Stomach (tissue), 8 donors: ENCODE measurements at regions not wholly inside any gene's neighbourhood (a gene's known extent, or its start where the extent isn't known, plus 50 kb on each side); places are given as distances from the start of the nearest gene placed in this dataset.

Experiments
- DNase-seq, 2 donors: peaks; one replicate each; pipeline versions ENCODE4 v3.0.0 to v3.0.0-alpha.2; 2013 to 2019
- H3K27ac ChIP-seq, 5 donors: fragments of 200-600 bp in 4 of 5; sonication (generic) in 4 of 5; one replicate each; pipeline ENCODE4 v1.5.1; 2013 to 2019; ENCODE audit warnings: mild to moderate bottlenecking in 1 of 5, moderate library complexity in 1 of 5
- H3K27me3 ChIP-seq, 3 donors: fragments of 200-600 bp; sonication (generic); one replicate each; pipeline ENCODE4 v1.5.1; 2017 to 2019; ENCODE audit warnings: mixed run types in 1 of 3
- H3K36me3 ChIP-seq, 4 donors: fragments of 200-600 bp; sonication (generic); 1 replicate in 3 of 4; 2 replicates in 1 of 4; pipeline ENCODE4 v1.5.1; 2016 to 2019
- H3K4me1 ChIP-seq, 4 donors: fragments of 200-600 bp; sonication (generic); one replicate each; pipeline ENCODE4 v1.5.1; 2016 to 2019
- H3K4me3 ChIP-seq, 4 donors: fragments of 200-600 bp; sonication (generic) in 3 of 4; one replicate each; pipeline ENCODE4 v1.5.1; 2016 to 2019; ENCODE audit warnings: mild to moderate bottlenecking in 1 of 4
- H3K9me3 ChIP-seq, 4 donors: fragments of 200-600 bp; sonication (generic); one replicate each; pipeline ENCODE4 v1.5.1; 2016 to 2019
- EP300 ChIP-seq: sonication (generic); formaldehyde crosslinking; IDR thresholded peaks from one replicate; pipeline ENCODE4 v1.6.1; 2017; ENCODE audit warnings: antibody characterized with exemption
- POLR2A ChIP-seq, 4 donors: fragments of 450-650 bp; IDR thresholded peaks; one replicate each; pipeline ENCODE4 v1.6.1; 2016; ENCODE audit warnings: antibody characterized with exemption in 4 of 4, control low read depth in 2 of 4, mild to moderate bottlenecking in 1 of 4, moderate library complexity in 1 of 4
- POLR2AphosphoS5 ChIP-seq, 3 donors: sonication (generic); formaldehyde crosslinking; IDR thresholded peaks; one replicate each; pipeline ENCODE4 v1.6.1; 2016; ENCODE audit warnings: antibody characterized with exemption in 3 of 3
- whole genome bisulfite sequencing, 5 donors: extraction: QIAGEN DNeasy Blood & Tissue Kit in 3 of 5; methylation state at CpG; one replicate each; pipeline versions ENCODE4 v1.1.5 to v1.1.7; 2013 to 2018; 5-methylcytosine and 5-hydroxymethylcytosine counted together
- intact Hi-C: fragments of 100-400 bp; cut with DNase I; formaldehyde crosslinking; loops from one replicate; pipeline ENCODE4 v1.15.1; 2023; ENCODE audit warnings: low total_unique reads
- TF ChIP-seq, protein P1 (sequence below), 7 experiments: fragments of 450-650 bp in 4 of 7; fragments of 200-600 bp in 3 of 7; sonication (generic) in 3 of 7; IDR thresholded peaks; one replicate each; pipeline ENCODE4 v1.5.1; 2016 to 2019; ENCODE audit warnings: antibody characterized with exemption in 7 of 7, control low read depth in 2 of 7, mild to moderate bottlenecking in 1 of 7
- donor health status: healthy with polysubstance abuse.
- donor health status: Bipolar disorder and iron deficiency.
- donor health status: healthy.

DNA sequence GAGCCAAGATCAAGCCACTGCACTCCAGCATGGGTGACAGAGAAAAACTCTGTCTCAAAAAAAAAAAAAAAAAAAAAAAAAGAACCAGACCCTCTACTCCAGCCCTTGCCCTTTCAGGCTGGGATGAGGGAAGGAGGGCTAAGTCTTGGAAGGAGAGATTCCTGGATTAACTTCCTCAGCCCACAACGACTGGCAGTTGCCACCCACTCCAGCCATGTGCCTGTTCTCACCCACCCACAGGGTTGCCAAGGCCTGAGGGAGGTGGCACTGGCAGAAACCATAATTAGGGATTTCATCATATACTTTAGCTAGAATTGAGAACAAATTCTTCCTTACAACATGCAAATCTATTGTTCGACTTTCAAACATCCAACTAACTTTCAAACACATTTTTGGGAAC is 87.8 kb upstream of the SLC30A5 start:
- no peak overlapping the region for H3K27ac ChIP-seq
- H3K4me1 ChIP-seq: no peaks in the 10 kb centered on the region
- H3K4me3 ChIP-seq: no peak overlapping the region
- H3K9me3 ChIP-seq: no peaks in the 10 kb centered on the region
- intact Hi-C loops: no loop called here
- TF ChIP-seq EP300 (no peak), POLR2A (IDR thresholded peaks at IDR 0.05) (no peak), POLR2AphosphoS5 (IDR thresholded peaks at IDR 0.05) (no peak)
- TF ChIP-seq, protein P1, sequence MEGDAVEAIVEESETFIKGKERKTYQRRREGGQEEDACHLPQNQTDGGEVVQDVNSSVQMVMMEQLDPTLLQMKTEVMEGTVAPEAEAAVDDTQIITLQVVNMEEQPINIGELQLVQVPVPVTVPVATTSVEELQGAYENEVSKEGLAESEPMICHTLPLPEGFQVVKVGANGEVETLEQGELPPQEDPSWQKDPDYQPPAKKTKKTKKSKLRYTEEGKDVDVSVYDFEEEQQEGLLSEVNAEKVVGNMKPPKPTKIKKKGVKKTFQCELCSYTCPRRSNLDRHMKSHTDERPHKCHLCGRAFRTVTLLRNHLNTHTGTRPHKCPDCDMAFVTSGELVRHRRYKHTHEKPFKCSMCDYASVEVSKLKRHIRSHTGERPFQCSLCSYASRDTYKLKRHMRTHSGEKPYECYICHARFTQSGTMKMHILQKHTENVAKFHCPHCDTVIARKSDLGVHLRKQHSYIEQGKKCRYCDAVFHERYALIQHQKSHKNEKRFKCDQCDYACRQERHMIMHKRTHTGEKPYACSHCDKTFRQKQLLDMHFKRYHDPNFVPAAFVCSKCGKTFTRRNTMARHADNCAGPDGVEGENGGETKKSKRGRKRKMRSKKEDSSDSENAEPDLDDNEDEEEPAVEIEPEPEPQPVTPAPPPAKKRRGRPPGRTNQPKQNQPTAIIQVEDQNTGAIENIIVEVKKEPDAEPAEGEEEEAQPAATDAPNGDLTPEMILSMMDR (IDR thresholded peaks at IDR 0.05): no peak
- no peaks in the 10 kb centered on the region for H3K36me3 ChIP-seq
- no peak for DNase-seq
- peaks cover 0 to 4% (median 0%) of the 10 kb centered on the region in 3 donors for H3K27me3 ChIP-seq
- 68 to 88% (median 79%) methylated on average over 2 of the region's 2 CpGs for WGBS, 5 donors

DNA sequence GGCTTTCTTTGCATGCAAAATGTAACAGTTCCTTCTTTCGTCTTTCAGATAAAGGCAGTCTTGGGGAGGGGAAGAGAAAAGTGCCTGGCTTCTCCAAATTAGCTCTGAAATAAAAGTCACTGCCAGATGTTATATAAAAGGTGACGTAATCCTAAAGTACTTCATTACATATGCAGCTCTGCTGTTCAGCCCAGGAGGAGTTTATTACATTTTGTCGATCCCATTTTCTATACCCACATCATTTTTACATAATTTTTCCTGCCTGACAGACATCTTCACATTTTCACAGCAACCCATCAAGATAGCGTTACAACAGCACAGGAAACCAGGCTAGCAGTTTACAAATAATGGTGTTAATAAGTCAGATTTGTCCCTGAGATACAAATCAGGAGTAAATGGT is 86.7 kb upstream of the SLC30A5 start:
- Histone ChIP-seq H3K4me1 (no peaks in the 10 kb centered on the region), H3K4me3 (no peak overlapping the region), H3K36me3 (no peaks in the 10 kb centered on the region), H3K27me3 (peaks cover 0 to 8% (median 0%) of the 10 kb centered on the region in 3 donors), H3K9me3 (no peaks in the 10 kb centered on the region), H3K27ac (no peak overlapping the region)
- WGBS, 5 donors: 66 to 74% (median 71%) methylated on average over 4 of the region's 4 CpGs
- intact Hi-C loops: no loop called here
- DNase-seq: peak in 1 of 2 donors; percentile 68
- TF ChIP-seq POLR2AphosphoS5 (IDR thresholded peaks at IDR 0.05): no peak
- TF ChIP-seq POLR2A (IDR thresholded peaks at IDR 0.05): no peak
- TF ChIP-seq, protein P1 (IDR thresholded peaks at IDR 0.05): no peak
- no peak for TF ChIP-seq EP300

DNA sequence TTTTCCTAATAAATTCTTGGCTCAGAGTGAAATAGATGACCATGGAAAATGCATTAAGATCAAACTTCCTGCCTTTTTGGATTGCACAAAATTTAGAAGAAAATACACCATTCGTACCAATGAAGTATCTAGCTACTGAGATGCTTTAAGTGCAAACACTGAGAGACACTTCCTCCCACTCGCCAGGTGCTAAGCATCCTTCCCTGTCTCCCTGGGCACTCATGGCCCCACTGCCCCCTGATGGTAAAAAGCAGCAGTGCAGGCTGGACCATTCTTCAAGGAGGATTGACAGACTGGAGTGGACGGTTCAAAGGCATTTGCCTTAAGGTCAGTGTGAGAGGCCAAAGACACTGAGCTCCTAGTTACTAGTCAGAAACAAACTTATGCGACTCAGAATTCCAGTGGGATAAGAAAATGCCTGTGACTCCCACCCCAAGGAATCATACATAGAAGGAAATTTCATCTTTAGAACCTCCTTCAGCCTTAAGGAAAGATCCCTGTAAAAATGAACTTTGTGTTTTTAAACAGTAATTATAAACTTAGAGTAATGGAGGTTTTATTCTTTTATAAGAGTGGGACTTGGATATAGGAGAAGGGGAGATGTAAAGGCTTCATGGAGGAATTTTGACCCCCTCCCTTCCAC is 86.0 kb upstream of the SLC30A5 start:
- no peak overlapping the region for H3K27ac ChIP-seq
- intact Hi-C loops: no loop called here
- H3K4me1 ChIP-seq: no peaks in the 10 kb centered on the region
- no peak for TF ChIP-seq EP300
- TF ChIP-seq, protein P1 (IDR thresholded peaks at IDR 0.05): peak in 5 of 7 experiments; percentile 15 to 73 (median 61)
- no peak for TF ChIP-seq POLR2A (IDR thresholded peaks at IDR 0.05)
- H3K4me3 ChIP-seq: no peak overlapping the region
- H3K36me3 ChIP-seq: no peaks in the 10 kb centered on the region
- DNase-seq: peak; percentile 72 to 82
- H3K27me3 ChIP-seq: peaks cover 0 to 8% (median 0%) of the 10 kb centered on the region in 3 donors
- WGBS, 5 donors: 10 to 20% (median 13%) methylated on average over 4 of the region's 4 CpGs
- H3K9me3 ChIP-seq: no peaks in the 10 kb centered on the region

DNA sequence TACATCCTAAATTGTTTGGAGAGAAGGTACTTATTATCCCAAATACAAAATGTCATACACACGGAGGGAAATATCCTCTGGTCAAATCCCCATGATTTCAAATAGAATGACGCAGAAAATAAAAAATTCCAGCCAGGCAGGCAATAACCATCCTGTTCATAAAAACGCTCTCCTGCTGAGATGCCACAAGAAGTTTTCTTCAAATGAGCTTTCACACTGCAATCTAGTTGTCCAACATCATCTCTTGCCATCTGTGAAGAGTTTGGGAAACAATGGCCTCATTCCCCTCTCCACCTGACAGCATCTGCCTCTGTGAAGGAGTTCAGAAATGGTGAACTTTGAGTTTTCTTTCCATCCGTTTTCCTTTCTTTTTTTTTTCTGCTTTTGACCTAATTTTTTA is 83.3 kb upstream of the SLC30A5 start:
- Histone ChIP-seq H3K9me3 (no peaks in the 10 kb centered on the region), H3K27ac (no peak overlapping the region), H3K36me3 (no peaks in the 10 kb centered on the region), H3K4me1 (no peaks in the 10 kb centered on the region), H3K4me3 (no peak overlapping the region), H3K27me3 (peaks cover 0 to 8% (median 0%) of the 10 kb centered on the region in 3 donors)
- no peak for TF ChIP-seq EP300
- no peak for TF ChIP-seq POLR2AphosphoS5 (IDR thresholded peaks at IDR 0.05)
- TF ChIP-seq, protein P1 (IDR thresholded peaks at IDR 0.05): no peak
- TF ChIP-seq POLR2A (IDR thresholded peaks at IDR 0.05): no peak
- WGBS, 5 donors: 78 to 85% (median 82%) methylated on average over 4 of the region's 4 CpGs
- DNase-seq: no peak
- intact Hi-C loops: no loop called here
